GM12878 (cell line): ENCODE measurements at regions not wholly inside any gene's neighbourhood (a gene's known extent, or its start where the extent isn't known, plus 50 kb on each side); places are given as distances from the start of the nearest gene placed in this dataset.

Experiments used
- ATAC-seq: fragments of 200-7000 bp; cut with Tn5 transposase; 3 replicates; pipeline ENCODE4 v1.9.1; 2020; ENCODE audit warnings: mild to moderate bottlenecking, moderate library complexity
- BruUV-seq: library from RNA; stranded (reverse); fragments of 400-500 nt; replicated peaks from 2 replicates; lab custom pipeline; 2021; lab: Mats Ljungman, UMichigan
- CTCF ChIA-PET: fragments of 300-600 bp; sonication (Branson Sonifier 250); formaldehyde crosslinking; extraction: SDS; loops from one replicate; lab custom pipeline; 2021; ENCODE audit warnings: inconsistent platforms; lab: Yijun Ruan, JAX
- POLR2A ChIA-PET: fragments of 350-600 bp; formaldehyde crosslinking; extraction: SDS; loops from one replicate; lab custom pipeline; 2021; ENCODE audit warnings: inconsistent platforms; lab: Charles Lee
- RAD21 ChIA-PET: fragments of 300-600 bp; sonication (Branson Sonifier 250); formaldehyde crosslinking; loops from one replicate; lab custom pipeline; 2023; ENCODE audit warnings: antibody characterized with exemption; ENCODE audit not compliant: unreplicated experiment; lab: Charles Lee
- SMC1A ChIA-PET: fragments of 300-600 bp; sonication (Branson Sonifier 250); formaldehyde crosslinking; loops from one replicate; lab custom pipeline; 2023; ENCODE audit not compliant: unreplicated experiment, uncharacterized antibody; lab: Charles Lee
- DNase-seq: peaks from one replicate; pipeline ENCODE4 v3.0.0-alpha.2; 2011; ENCODE audit warnings: low read depth, low spot score
- FAIRE-seq: peaks from 3 replicates; lab custom pipeline; 2011; peaks lifted over from hg19 to GRCh38; lab: Jason Lieb, UNC
- H2AFZ ChIP-seq: 2 replicates; pipeline ENCODE4 v1.6.0; 2011; ENCODE audit warnings: low read depth, low read length, control low read depth; ENCODE audit not compliant: control insufficient read depth
- H3K27ac ChIP-seq: 2 replicates; pipeline ENCODE4 v1.5.1; 2011; ENCODE audit warnings: control low read depth; ENCODE audit not compliant: control insufficient read depth, insufficient read depth
- H3K27me3 ChIP-seq, 2 experiments: replicated peaks in 1 of 2; 2 replicates each; pipeline versions ENCODE4 v1.6.0 to v1.6.1; 2011; ENCODE audit warnings: low read length in 1 of 2; ENCODE audit not compliant: control insufficient read depth in 2 of 2, insufficient read depth in 2 of 2
- H3K36me3 ChIP-seq, 2 experiments: 2 replicates each; pipeline ENCODE4 v1.5.1; 2011; ENCODE audit warnings: low read length in 1 of 2; ENCODE audit not compliant: control insufficient read depth in 2 of 2, insufficient read depth in 2 of 2
- H3K4me1 ChIP-seq: 2 replicates; pipeline ENCODE4 v1.6.1; 2011; ENCODE audit warnings: mild to moderate bottlenecking, low read length, moderate library complexity, mixed read lengths; ENCODE audit not compliant: control insufficient read depth, insufficient read depth
- H3K4me2 ChIP-seq: 2 replicates; pipeline ENCODE4 v1.6.0; 2011; ENCODE audit warnings: control low read depth; ENCODE audit not compliant: control insufficient read depth, insufficient read depth
- H3K4me3 ChIP-seq: fragments of 200-600 bp; sonication (generic); 2 replicates; pipeline ENCODE4 v1.5.1; 2016
- H3K79me2 ChIP-seq: 2 replicates; pipeline ENCODE4 v1.6.0; 2011; ENCODE audit warnings: low read length; ENCODE audit not compliant: control insufficient read depth, insufficient read depth
- H3K9ac ChIP-seq: 2 replicates; pipeline ENCODE4 v1.8.0; 2011; ENCODE audit warnings: low read length, control low read depth, mixed read lengths; ENCODE audit not compliant: control insufficient read depth, insufficient read depth
- H3K9me3 ChIP-seq: replicated peaks from 3 replicates; pipeline ENCODE4 v1.5.1; 2011; ENCODE audit warnings: mild to moderate bottlenecking, low read length; ENCODE audit not compliant: control insufficient read depth, insufficient read depth
- H4K20me1 ChIP-seq: 2 replicates; pipeline ENCODE4 v1.6.0; 2011; ENCODE audit not compliant: control insufficient read depth, insufficient read depth
- ASH2L ChIP-seq: fragments of 300-600, 200-600 bp; sonication (generic); IDR thresholded peaks from 2 replicates; pipeline ENCODE4 v1.6.1; 2017; ENCODE audit warnings: low read depth, mild to moderate bottlenecking, borderline replicate concordance
- ETV6 ChIP-seq, 2 experiments: fragments of 450-650 bp in 1 of 2; IDR thresholded peaks in 1 of 2; conservative IDR thresholded peaks in 1 of 2; 2 replicates each; pipeline ENCODE4 v1.6.1; 2014; ENCODE audit warnings: antibody characterized with exemption in 1 of 2, borderline replicate concordance in 1 of 2, low read depth in 1 of 2, mild to moderate bottlenecking in 1 of 2, moderate library complexity in 1 of 2
- STAT3 ChIP-seq: IDR thresholded peaks from 2 replicates; pipeline ENCODE4 v1.6.1; 2011; ENCODE audit warnings: low read depth, low read length, improper control_type of control experiment
- YY1 ChIP-seq: IDR thresholded peaks from 2 replicates; pipeline ENCODE4 v1.6.1; 2011; ENCODE audit warnings: low read depth, mild to moderate bottlenecking, low read length
- WGBS: methylation state at CpG from one replicate; pipeline ENCODE4 v1.1.6; 2016; ENCODE audit warnings: low lambda C conversion rate; ENCODE audit not compliant: insufficient replicate concordance, insufficient coverage; ENCODE audit errors: missing lambda C conversion rate; 5-methylcytosine and 5-hydroxymethylcytosine counted together
- in situ Hi-C: fragments of 300-500 bp; cut with MboI; formaldehyde crosslinking; loops from 9 replicates; pipeline ENCODE4 v1.14.3; 2018; ENCODE audit warnings: mixed read lengths
- intact Hi-C: fragments of 100-400 bp; cut with micrococcal nuclease; formaldehyde crosslinking; loops from one replicate; pipeline ENCODE4 v1.14.2; 2022; ENCODE audit not compliant: unreplicated experiment
- TF ChIP-seq, protein P1 (sequence below): IDR thresholded peaks from 2 replicates; pipeline ENCODE4 v1.6.1; 2012; ENCODE audit warnings: mild to moderate bottlenecking, low read depth, low read length
- TF ChIP-seq, protein P2 (sequence below): fragments of 450-650 bp; IDR thresholded peaks from 2 replicates; pipeline ENCODE4 v1.6.1; 2017; ENCODE audit warnings: low read depth, mild to moderate bottlenecking, moderate library complexity

DNA sequence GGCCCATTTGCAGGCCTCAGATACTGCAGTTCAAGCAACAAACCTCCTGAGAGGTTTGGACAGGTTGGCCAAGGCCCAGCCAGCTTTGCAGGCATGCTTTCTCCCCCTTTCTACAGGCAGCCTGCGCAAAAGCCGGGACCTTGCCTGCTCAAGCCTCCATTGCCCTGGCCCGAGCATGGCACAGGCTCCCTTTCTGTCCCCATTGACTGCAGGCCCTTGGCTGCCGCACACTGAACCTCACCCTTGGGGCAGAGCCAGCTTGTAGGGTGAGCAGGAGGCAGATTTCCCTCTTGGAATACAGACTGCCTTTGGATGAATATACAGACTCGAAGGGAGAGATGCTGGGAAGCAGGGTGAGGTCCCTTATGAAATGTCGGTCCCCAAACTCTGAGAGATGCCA lies 461.7 kb upstream of the PROK2 start:
- Histone ChIP-seq H3K27ac (no peak overlapping the region), H3K36me3 (no peaks in the 10 kb centered on the region), H2AFZ (no peak overlapping the region), H4K20me1 (no peaks in the 10 kb centered on the region), H3K79me2 (no peaks in the 10 kb centered on the region), H3K27me3 (no peaks in the 10 kb centered on the region; a peak in 1 of 4 replicates), H3K9me3 (no peaks in the 10 kb centered on the region; the same call in 2 of the 3 replicates), H3K4me3 (no peak overlapping the region), H3K9ac (no peak overlapping the region), H3K4me2 (no peak overlapping the region), H3K4me1 (peaks cover 7% of the 10 kb centered on the region)
- in situ Hi-C loops, result no loop called here
- BruUV-seq, result no TSS peak
- DNase-seq, result no peak
- 64% methylated on average over 6 of the region's 6 CpGs for WGBS
- no peak for ATAC-seq
- TF ChIP-seq, protein P1, sequence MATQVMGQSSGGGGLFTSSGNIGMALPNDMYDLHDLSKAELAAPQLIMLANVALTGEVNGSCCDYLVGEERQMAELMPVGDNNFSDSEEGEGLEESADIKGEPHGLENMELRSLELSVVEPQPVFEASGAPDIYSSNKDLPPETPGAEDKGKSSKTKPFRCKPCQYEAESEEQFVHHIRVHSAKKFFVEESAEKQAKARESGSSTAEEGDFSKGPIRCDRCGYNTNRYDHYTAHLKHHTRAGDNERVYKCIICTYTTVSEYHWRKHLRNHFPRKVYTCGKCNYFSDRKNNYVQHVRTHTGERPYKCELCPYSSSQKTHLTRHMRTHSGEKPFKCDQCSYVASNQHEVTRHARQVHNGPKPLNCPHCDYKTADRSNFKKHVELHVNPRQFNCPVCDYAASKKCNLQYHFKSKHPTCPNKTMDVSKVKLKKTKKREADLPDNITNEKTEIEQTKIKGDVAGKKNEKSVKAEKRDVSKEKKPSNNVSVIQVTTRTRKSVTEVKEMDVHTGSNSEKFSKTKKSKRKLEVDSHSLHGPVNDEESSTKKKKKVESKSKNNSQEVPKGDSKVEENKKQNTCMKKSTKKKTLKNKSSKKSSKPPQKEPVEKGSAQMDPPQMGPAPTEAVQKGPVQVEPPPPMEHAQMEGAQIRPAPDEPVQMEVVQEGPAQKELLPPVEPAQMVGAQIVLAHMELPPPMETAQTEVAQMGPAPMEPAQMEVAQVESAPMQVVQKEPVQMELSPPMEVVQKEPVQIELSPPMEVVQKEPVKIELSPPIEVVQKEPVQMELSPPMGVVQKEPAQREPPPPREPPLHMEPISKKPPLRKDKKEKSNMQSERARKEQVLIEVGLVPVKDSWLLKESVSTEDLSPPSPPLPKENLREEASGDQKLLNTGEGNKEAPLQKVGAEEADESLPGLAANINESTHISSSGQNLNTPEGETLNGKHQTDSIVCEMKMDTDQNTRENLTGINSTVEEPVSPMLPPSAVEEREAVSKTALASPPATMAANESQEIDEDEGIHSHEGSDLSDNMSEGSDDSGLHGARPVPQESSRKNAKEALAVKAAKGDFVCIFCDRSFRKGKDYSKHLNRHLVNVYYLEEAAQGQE, result no peak
- TF ChIP-seq ETV6 (conservative IDR thresholded peaks at IDR 0.05 in 1 of 2, IDR thresholded peaks at IDR 0.05 in 1 of 2; ENCODE audit: borderline replicate concordance in 1 of 2, low read depth in 1 of 2), result no peak
- no peak for TF ChIP-seq ASH2L
- TF ChIP-seq YY1, result no peak
- TF ChIP-seq STAT3, result no peak
- TF ChIP-seq, protein P2, sequence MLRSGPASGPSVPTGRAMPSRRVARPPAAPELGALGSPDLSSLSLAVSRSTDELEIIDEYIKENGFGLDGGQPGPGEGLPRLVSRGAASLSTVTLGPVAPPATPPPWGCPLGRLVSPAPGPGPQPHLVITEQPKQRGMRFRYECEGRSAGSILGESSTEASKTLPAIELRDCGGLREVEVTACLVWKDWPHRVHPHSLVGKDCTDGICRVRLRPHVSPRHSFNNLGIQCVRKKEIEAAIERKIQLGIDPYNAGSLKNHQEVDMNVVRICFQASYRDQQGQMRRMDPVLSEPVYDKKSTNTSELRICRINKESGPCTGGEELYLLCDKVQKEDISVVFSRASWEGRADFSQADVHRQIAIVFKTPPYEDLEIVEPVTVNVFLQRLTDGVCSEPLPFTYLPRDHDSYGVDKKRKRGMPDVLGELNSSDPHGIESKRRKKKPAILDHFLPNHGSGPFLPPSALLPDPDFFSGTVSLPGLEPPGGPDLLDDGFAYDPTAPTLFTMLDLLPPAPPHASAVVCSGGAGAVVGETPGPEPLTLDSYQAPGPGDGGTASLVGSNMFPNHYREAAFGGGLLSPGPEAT, result no peak
- POLR2A ChIA-PET, result no interaction called here
- FAIRE-seq, result no peak
- SMC1A ChIA-PET, result no interaction called here
- CTCF ChIA-PET, result no interaction called here
- intact Hi-C loops, result no loop called here
- RAD21 ChIA-PET, result interaction anchor here (0.5 kb wide), 1 partner anchor 367 kb away, joined by 3 read pairs; no protein-coding TSS in a partner anchor
